BJ (cell line): ENCODE measurements at regions not wholly inside any gene's neighbourhood (a gene's known extent, or its start where the extent isn't known, plus 50 kb on each side); places are given as distances from the start of the nearest gene placed in this dataset.

Experiments used
- CTCF ChIA-PET: fragments of 350-600 bp; formaldehyde crosslinking; extraction: SDS; loops from one replicate; lab custom pipeline; 2021; ENCODE audit warnings: antibody characterized with exemption, inconsistent platforms; lab: Yijun Ruan, JAX
- POLR2A ChIA-PET: fragments of 300-600 bp; sonication (Branson Sonifier 250); formaldehyde crosslinking; extraction: SDS; loops from one replicate; lab custom pipeline; 2021; ENCODE audit warnings: antibody characterized with exemption; lab: Charles Lee
- DNase-seq: peaks from one replicate; pipeline ENCODE4 v3.0.0-alpha.2; 2011; ENCODE audit warnings: low read depth
- H3K27me3 ChIP-seq: 2 replicates; pipeline ENCODE4 v1.6.0; 2011; ENCODE audit warnings: low read length; ENCODE audit not compliant: control insufficient read depth, insufficient read depth
- H3K36me3 ChIP-seq: 2 replicates; pipeline ENCODE4 v1.5.1; 2011; ENCODE audit warnings: low read length; ENCODE audit not compliant: control insufficient read depth, insufficient read depth
- H3K4me3 ChIP-seq: 2 replicates; pipeline ENCODE4 v1.5.1; 2011; ENCODE audit warnings: low read depth, mild to moderate bottlenecking, control low read depth, low read length
- TF ChIP-seq, protein P1 (sequence below): IDR thresholded peaks from 2 replicates; pipeline ENCODE4 v1.5.1; 2011; ENCODE audit warnings: low read depth, mild to moderate bottlenecking, control low read depth, inconsistent platforms, low read length, moderate library complexity; ENCODE audit not compliant: insufficient read depth

DNA sequence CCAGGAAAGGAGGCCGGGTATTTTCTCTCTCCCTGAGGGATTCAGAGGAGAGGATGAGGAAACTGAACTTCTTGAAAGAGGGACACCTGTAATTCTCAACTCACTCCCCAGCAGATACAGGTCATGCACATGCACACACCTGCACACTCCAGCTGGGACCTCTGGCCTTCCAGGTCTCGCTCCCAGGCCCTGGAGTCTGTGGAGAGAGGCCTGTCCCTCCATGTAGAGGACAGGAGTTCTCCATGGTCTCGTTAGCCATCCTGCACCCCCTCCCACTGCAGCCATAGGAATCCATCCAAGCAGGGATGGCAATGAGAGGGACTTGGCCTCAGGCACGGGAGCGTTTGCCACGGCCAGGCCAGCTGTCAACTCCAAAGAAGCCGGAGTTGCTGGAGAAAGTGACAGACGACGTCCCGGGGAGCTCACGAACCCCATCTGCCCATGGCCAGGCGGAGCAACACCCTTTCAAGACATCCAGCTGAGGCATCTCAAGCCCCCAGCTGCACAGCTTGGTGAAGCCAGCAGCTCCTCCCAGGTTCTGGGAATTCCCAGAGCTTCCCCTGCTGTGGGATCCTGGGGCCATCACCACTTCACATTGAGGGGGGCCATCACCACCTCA is 223.3 kb downstream of the UACA start:
- no peaks in the 10 kb centered on the region for H3K36me3 ChIP-seq
- peaks cover 48% of the 10 kb centered on the region for H3K27me3 ChIP-seq
- CTCF ChIA-PET, result interaction anchor here (1.2 kb wide), 1 partner anchor 26 kb away, joined by 3 read pairs; no protein-coding TSS in a partner anchor

DNA sequence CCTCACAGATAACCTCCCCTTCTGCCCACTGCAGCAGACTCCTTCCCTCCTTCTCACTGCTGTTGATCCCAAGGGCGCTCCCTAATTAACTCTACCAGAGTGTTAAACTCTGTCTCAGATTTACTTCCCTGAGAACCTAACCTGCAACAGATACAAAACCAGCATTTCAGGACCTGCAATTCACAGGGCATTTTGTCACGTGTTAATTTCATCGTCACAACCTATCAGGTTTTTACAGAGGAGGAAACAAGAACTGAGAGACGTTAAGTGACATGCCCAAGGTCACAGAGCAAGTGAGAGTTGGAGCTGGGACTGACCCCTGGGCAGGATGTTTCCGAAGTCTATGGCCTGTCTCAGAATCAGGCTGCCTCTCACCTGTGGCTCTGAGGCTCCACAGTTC is 223.9 kb downstream of the UACA start:
- ChIA-PET CTCF (interaction anchor here (1.2 kb wide), 1 partner anchor 25 kb away, joined by 3 read pairs; no protein-coding TSS in a partner anchor), POLR2A (no interaction called here)
- DNase-seq, result no peak
- TF ChIP-seq, protein P1, sequence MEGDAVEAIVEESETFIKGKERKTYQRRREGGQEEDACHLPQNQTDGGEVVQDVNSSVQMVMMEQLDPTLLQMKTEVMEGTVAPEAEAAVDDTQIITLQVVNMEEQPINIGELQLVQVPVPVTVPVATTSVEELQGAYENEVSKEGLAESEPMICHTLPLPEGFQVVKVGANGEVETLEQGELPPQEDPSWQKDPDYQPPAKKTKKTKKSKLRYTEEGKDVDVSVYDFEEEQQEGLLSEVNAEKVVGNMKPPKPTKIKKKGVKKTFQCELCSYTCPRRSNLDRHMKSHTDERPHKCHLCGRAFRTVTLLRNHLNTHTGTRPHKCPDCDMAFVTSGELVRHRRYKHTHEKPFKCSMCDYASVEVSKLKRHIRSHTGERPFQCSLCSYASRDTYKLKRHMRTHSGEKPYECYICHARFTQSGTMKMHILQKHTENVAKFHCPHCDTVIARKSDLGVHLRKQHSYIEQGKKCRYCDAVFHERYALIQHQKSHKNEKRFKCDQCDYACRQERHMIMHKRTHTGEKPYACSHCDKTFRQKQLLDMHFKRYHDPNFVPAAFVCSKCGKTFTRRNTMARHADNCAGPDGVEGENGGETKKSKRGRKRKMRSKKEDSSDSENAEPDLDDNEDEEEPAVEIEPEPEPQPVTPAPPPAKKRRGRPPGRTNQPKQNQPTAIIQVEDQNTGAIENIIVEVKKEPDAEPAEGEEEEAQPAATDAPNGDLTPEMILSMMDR, result no peak
- Histone ChIP-seq H3K27me3 (peaks cover 48% of the 10 kb centered on the region), H3K36me3 (no peaks in the 10 kb centered on the region), H3K4me3 (no peak overlapping the region)

More for the DNA sequence above, 223.3 kb downstream of the UACA start:
- TF ChIP-seq, protein P1, result no peak
- no peak for DNase-seq
- no peak overlapping the region for H3K4me3 ChIP-seq
- POLR2A ChIA-PET, result no interaction called here

GRCh38 chr15:70538278-70538677 is 225.1 kb downstream of the UACA start:
- CTCF ChIA-PET, result interaction anchor here (0.7 kb wide), 1 partner anchor 1062 kb away, joined by 3 read pairs; no protein-coding TSS in a partner anchor
- Histone ChIP-seq H3K4me3 (no peak overlapping the region), H3K27me3 (peaks cover 48% of the 10 kb centered on the region), H3K36me3 (no peaks in the 10 kb centered on the region)
- POLR2A ChIA-PET, result no interaction called here
- no peak for DNase-seq
- TF ChIP-seq, protein P1, result no peak

- ChIA-PET CTCF (interaction anchor here (1.2 to 1.3 kb wide), 2 partner anchors 18 to 47 kb away, joined by 3 to 4 read pairs; no protein-coding TSS in a partner anchor), POLR2A (no interaction called here)
- TF ChIP-seq, protein P1, result no peak
- peaks cover 53% of the 10 kb centered on the region for H3K27me3 ChIP-seq
- H3K36me3 ChIP-seq, result no peaks in the 10 kb centered on the region
- DNase-seq, result no peak
- no peak overlapping the region for H3K4me3 ChIP-seq
Measured at GRCh38 chr15:70535955-70536338, 227.4 kb downstream of the UACA start.

DNA sequence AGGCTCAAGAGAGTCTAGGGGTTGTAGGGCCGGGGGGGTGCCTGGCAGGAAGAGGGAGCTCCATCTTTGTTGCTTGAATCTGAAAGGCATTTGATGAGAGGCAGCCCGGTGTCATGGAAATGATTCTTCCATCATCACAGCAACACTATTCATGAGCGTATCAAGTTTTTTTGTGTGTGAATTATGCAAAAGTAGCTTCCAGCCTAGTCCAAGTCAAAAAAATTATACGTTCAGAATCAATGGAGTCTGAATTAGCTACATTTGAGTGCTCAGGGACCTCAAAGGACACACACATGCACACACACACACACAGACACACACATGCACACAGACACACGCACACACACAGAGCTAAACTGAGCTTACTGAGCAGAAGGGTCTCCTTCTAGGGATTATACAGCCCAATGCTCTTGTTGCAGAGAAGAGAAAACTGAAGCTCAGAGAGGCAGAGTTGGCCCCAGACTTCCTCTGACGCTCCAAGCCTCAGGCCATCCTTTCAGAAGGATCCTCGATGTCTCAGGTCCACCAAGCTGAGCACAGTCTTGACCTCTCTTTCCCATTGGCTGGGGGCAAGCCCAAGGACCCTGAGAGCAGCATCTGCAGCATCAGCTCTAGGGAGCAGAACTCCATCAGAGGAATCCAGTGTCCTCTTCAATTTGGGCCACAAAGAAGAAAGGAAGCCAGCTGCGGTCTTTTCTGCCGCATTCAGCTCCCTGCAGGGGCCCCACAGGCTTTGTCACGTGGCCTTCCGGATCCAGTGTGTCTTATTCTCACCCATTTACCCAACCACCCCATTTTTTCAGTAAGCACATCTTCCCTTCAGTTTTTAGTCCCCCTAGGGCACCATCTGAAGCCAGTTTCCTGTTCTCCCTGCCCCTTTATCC is 228.0 kb downstream of the UACA start:
- POLR2A ChIA-PET, result no interaction called here
- TF ChIP-seq, protein P1, result no peak
- Histone ChIP-seq H3K27me3 (peaks cover 57% of the 10 kb centered on the region), H3K4me3 (no peak overlapping the region), H3K36me3 (no peaks in the 10 kb centered on the region)
- no peak for DNase-seq
- CTCF ChIA-PET, result interaction anchor here (0.9 to 1.3 kb wide), 4 partner anchors 19 to 69 kb away, joined by 3 to 4 read pairs (median 4); no protein-coding TSS in a partner anchor
